ENCODE measurements at regions not wholly inside any gene's neighbourhood (a gene's known extent, or its start where the extent isn't known, plus 50 kb on each side); places are given as distances from the start of the nearest gene placed in this dataset.
A peak's percentile ranks its signal among the peaks of the same experiment; 100 is the strongest.

- H2AFZ ChIP-seq (ENCODE audit: low read length, unreplicated experiment): no peak overlapping the region
- no peak overlapping the region for H3K4me3 ChIP-seq (ENCODE audit: low read depth, low read length)
- no peaks in the 10 kb centered on the region for H3K79me2 ChIP-seq (ENCODE audit: control insufficient read depth, insufficient read depth, low read length, unreplicated experiment)
- no peaks in the 10 kb centered on the region for H3K4me1 ChIP-seq (ENCODE audit: control insufficient read depth, insufficient read depth, low read length, unreplicated experiment)
- no peak overlapping the region for H3K27ac ChIP-seq (ENCODE audit: low read depth, low read length)
- no peaks in the 10 kb centered on the region for H3K36me3 ChIP-seq (ENCODE audit: insufficient read depth, low read length)
- H3K27me3 ChIP-seq (ENCODE audit: insufficient read depth, low read length): no peaks in the 10 kb centered on the region
These were observed 2193.1 kb downstream of the PCDH9 start for GRCh38 chr13:65036999-65037398.

GRCh38 chr13:65035302-65035701, 2194.8 kb downstream of the PCDH9 start:
- H3K36me3 ChIP-seq (ENCODE audit: insufficient read depth, low read length): no peaks in the 10 kb centered on the region
- H3K27me3 ChIP-seq (ENCODE audit: insufficient read depth, low read length): no peaks in the 10 kb centered on the region
- no peaks in the 10 kb centered on the region for H3K79me2 ChIP-seq (ENCODE audit: control insufficient read depth, insufficient read depth, low read length, unreplicated experiment)
- no peak overlapping the region for H3K27ac ChIP-seq (ENCODE audit: low read depth, low read length)
- H3K4me3 ChIP-seq (ENCODE audit: low read depth, low read length): no peak overlapping the region
- H2AFZ ChIP-seq (ENCODE audit: low read length, unreplicated experiment): no peak overlapping the region
- no peaks in the 10 kb centered on the region for H3K4me1 ChIP-seq (ENCODE audit: control insufficient read depth, insufficient read depth, low read length, unreplicated experiment)

- H3K36me3 ChIP-seq (ENCODE audit: insufficient read depth, low read length): no peaks in the 10 kb centered on the region
- H2AFZ ChIP-seq (ENCODE audit: low read length, unreplicated experiment): no peak overlapping the region
- no peak overlapping the region for H3K4me3 ChIP-seq (ENCODE audit: low read depth, low read length)
- no peaks in the 10 kb centered on the region for H3K27me3 ChIP-seq (ENCODE audit: insufficient read depth, low read length)
- H3K79me2 ChIP-seq (ENCODE audit: control insufficient read depth, insufficient read depth, low read length, unreplicated experiment): no peaks in the 10 kb centered on the region
- H3K27ac ChIP-seq (ENCODE audit: low read depth, low read length): no peak overlapping the region
- H3K4me1 ChIP-seq (ENCODE audit: control insufficient read depth, insufficient read depth, low read length, unreplicated experiment): no peaks in the 10 kb centered on the region
These were observed 2195.9 kb downstream of the PCDH9 start for GRCh38 chr13:65034266-65034665.

- Histone ChIP-seq H3K79me2 (ENCODE audit: control insufficient read depth, insufficient read depth, low read length, unreplicated experiment) (no peaks in the 10 kb centered on the region), H3K27me3 (ENCODE audit: insufficient read depth, low read length) (no peaks in the 10 kb centered on the region), H3K4me3 (ENCODE audit: low read depth, low read length) (no peak overlapping the region), H3K4me1 (ENCODE audit: control insufficient read depth, insufficient read depth, low read length, unreplicated experiment) (no peaks in the 10 kb centered on the region), H3K27ac (ENCODE audit: low read depth, low read length) (no peak overlapping the region), H3K36me3 (ENCODE audit: insufficient read depth, low read length) (no peaks in the 10 kb centered on the region), H2AFZ (ENCODE audit: low read length, unreplicated experiment) (no peak overlapping the region)
These were observed 2197.3 kb downstream of the PCDH9 start for GRCh38 chr13:65032825-65033224.

- H3K4me3 ChIP-seq (ENCODE audit: low read depth, low read length): no peak overlapping the region
- H3K36me3 ChIP-seq (ENCODE audit: insufficient read depth, low read length): no peaks in the 10 kb centered on the region
- H3K79me2 ChIP-seq (ENCODE audit: control insufficient read depth, insufficient read depth, low read length, unreplicated experiment): no peaks in the 10 kb centered on the region
- H3K27me3 ChIP-seq (ENCODE audit: insufficient read depth, low read length): no peaks in the 10 kb centered on the region
- H3K4me1 ChIP-seq (ENCODE audit: control insufficient read depth, insufficient read depth, low read length, unreplicated experiment): no peaks in the 10 kb centered on the region
- no peak overlapping the region for H3K27ac ChIP-seq (ENCODE audit: low read depth, low read length)
- no peak overlapping the region for H2AFZ ChIP-seq (ENCODE audit: low read length, unreplicated experiment)
These were observed 2202.0 kb downstream of the PCDH9 start for GRCh38 chr13:65028101-65028500.

GRCh38 chr13:65026505-65026904, 2203.6 kb downstream of the PCDH9 start:
- Histone ChIP-seq H2AFZ (ENCODE audit: low read length, unreplicated experiment) (no peak overlapping the region), H3K27ac (ENCODE audit: low read depth, low read length) (no peak overlapping the region), H3K27me3 (ENCODE audit: insufficient read depth, low read length) (no peaks in the 10 kb centered on the region), H3K36me3 (ENCODE audit: insufficient read depth, low read length) (no peaks in the 10 kb centered on the region), H3K4me3 (ENCODE audit: low read depth, low read length) (no peak overlapping the region), H3K4me1 (ENCODE audit: control insufficient read depth, insufficient read depth, low read length, unreplicated experiment) (no peaks in the 10 kb centered on the region), H3K79me2 (ENCODE audit: control insufficient read depth, insufficient read depth, low read length, unreplicated experiment) (no peaks in the 10 kb centered on the region)

- no peak overlapping the region for H2AFZ ChIP-seq (ENCODE audit: low read length, unreplicated experiment)
- no peaks in the 10 kb centered on the region for H3K36me3 ChIP-seq (ENCODE audit: insufficient read depth, low read length)
These were observed 2218.8 kb downstream of the PCDH9 start for GRCh38 chr13:65011378-65011777.

GRCh38 chr13:64997438-64997837, 2232.7 kb downstream of the PCDH9 start:
- H3K27me3 ChIP-seq (ENCODE audit: insufficient read depth, low read length): no peaks in the 10 kb centered on the region
- no peak overlapping the region for H3K4me3 ChIP-seq (ENCODE audit: low read depth, low read length)
- no peaks in the 10 kb centered on the region for H3K36me3 ChIP-seq (ENCODE audit: insufficient read depth, low read length)
- H2AFZ ChIP-seq (ENCODE audit: low read length, unreplicated experiment): no peak overlapping the region
- H3K27ac ChIP-seq (ENCODE audit: low read depth, low read length): no peak overlapping the region
- H3K4me1 ChIP-seq (ENCODE audit: control insufficient read depth, insufficient read depth, low read length, unreplicated experiment): no peaks in the 10 kb centered on the region
- no peaks in the 10 kb centered on the region for H3K79me2 ChIP-seq (ENCODE audit: control insufficient read depth, insufficient read depth, low read length, unreplicated experiment)

More at GRCh38 chr13:65011378-65011777, 2218.8 kb downstream of the PCDH9 start:
- no peak overlapping the region for H3K27ac ChIP-seq (ENCODE audit: low read depth, low read length)
- H3K4me1 ChIP-seq (ENCODE audit: control insufficient read depth, insufficient read depth, low read length, unreplicated experiment): no peaks in the 10 kb centered on the region
- no peaks in the 10 kb centered on the region for H3K27me3 ChIP-seq (ENCODE audit: insufficient read depth, low read length)
- no peaks in the 10 kb centered on the region for H3K79me2 ChIP-seq (ENCODE audit: control insufficient read depth, insufficient read depth, low read length, unreplicated experiment)
- no peak overlapping the region for H3K4me3 ChIP-seq (ENCODE audit: low read depth, low read length)

- H3K4me3 ChIP-seq (ENCODE audit: low read depth, low read length): peak overlapping the region; percentile 58; the same call in 1 of the 2 replicates
- H3K27ac ChIP-seq (ENCODE audit: low read depth, low read length): no peak overlapping the region
- no peaks in the 10 kb centered on the region for H3K27me3 ChIP-seq (ENCODE audit: insufficient read depth, low read length)
- no peaks in the 10 kb centered on the region for H3K36me3 ChIP-seq (ENCODE audit: insufficient read depth, low read length)
- H2AFZ ChIP-seq (ENCODE audit: low read length, unreplicated experiment): peak overlapping the region; percentile 72
- no peaks in the 10 kb centered on the region for H3K4me1 ChIP-seq (ENCODE audit: control insufficient read depth, insufficient read depth, low read length, unreplicated experiment)
- H3K79me2 ChIP-seq (ENCODE audit: control insufficient read depth, insufficient read depth, low read length, unreplicated experiment): no peaks in the 10 kb centered on the region
These were observed 2236.5 kb downstream of the PCDH9 start for GRCh38 chr13:64993514-64994164.

GRCh38 chr13:64992314-64992713, 2237.8 kb downstream of the PCDH9 start:
- Histone ChIP-seq H3K27ac (ENCODE audit: low read depth, low read length) (no peak overlapping the region), H3K27me3 (ENCODE audit: insufficient read depth, low read length) (no peaks in the 10 kb centered on the region), H3K4me1 (ENCODE audit: control insufficient read depth, insufficient read depth, low read length, unreplicated experiment) (no peaks in the 10 kb centered on the region), H2AFZ (ENCODE audit: low read length, unreplicated experiment) (no peak overlapping the region), H3K36me3 (ENCODE audit: insufficient read depth, low read length) (no peaks in the 10 kb centered on the region), H3K4me3 (ENCODE audit: low read depth, low read length) (no peak overlapping the region), H3K79me2 (ENCODE audit: control insufficient read depth, insufficient read depth, low read length, unreplicated experiment) (no peaks in the 10 kb centered on the region)

GRCh38 chr13:64985075-64985474, 2245.1 kb downstream of the PCDH9 start:
- Histone ChIP-seq H3K27ac (ENCODE audit: low read depth, low read length) (no peak overlapping the region), H3K36me3 (ENCODE audit: insufficient read depth, low read length) (no peaks in the 10 kb centered on the region), H3K4me3 (ENCODE audit: low read depth, low read length) (no peak overlapping the region), H3K4me1 (ENCODE audit: control insufficient read depth, insufficient read depth, low read length, unreplicated experiment) (no peaks in the 10 kb centered on the region), H3K79me2 (ENCODE audit: control insufficient read depth, insufficient read depth, low read length, unreplicated experiment) (no peaks in the 10 kb centered on the region), H3K27me3 (ENCODE audit: insufficient read depth, low read length) (no peaks in the 10 kb centered on the region), H2AFZ (ENCODE audit: low read length, unreplicated experiment) (no peak overlapping the region)

Measured in ACC112 (cell line).